GM18517 (cell line): ENCODE measurements at regions not wholly inside any gene's neighbourhood (a gene's known extent, or its start where the extent isn't known, plus 50 kb on each side); places are given as distances from the start of the nearest gene placed in this dataset.
"Not testable (repeated sequence)": the region's sequence is repeated elsewhere in the genome, so short reads cannot be mapped to it uniquely, and the experiment has no call there.

Source experiments
- ATAC-seq: cut with Tn5 transposase; IDR thresholded peaks from one replicate; pipeline ENCODE4 v1.9.1; 2021; ENCODE audit warnings: mild to moderate bottlenecking, moderate library complexity; ENCODE audit not compliant: unreplicated experiment

- no peak for ATAC-seq
Observed at GRCh38 chr15:62270216-62270921, 105.3 kb upstream of the C2CD4B start.

GRCh38 chr15:62272290-62272689 lies 107.2 kb upstream of the C2CD4B start:
- ATAC-seq, result no peak

- ATAC-seq, result no peak
Observed at GRCh38 chr15:62275831-62276230, 110.7 kb upstream of the C2CD4B start.

- no peak for ATAC-seq
Observed at GRCh38 chr15:62277816-62278394, 112.8 kb upstream of the C2CD4B start.

- no peak for ATAC-seq
Observed at GRCh38 chr15:62278534-62278933, 113.4 kb upstream of the C2CD4B start.

GRCh38 chr15:62279041-62279440 lies 114.0 kb upstream of the C2CD4B start:
- no peak for ATAC-seq

GRCh38 chr15:62280625-62281024 lies 115.5 kb upstream of the C2CD4B start:
- no peak for ATAC-seq

GRCh38 chr15:62281801-62282200 lies 116.7 kb upstream of the C2CD4B start:
- ATAC-seq, result not testable (repeated sequence)

GRCh38 chr15:62287066-62287857 lies 122.2 kb upstream of the C2CD4B start:
- no peak for ATAC-seq

GRCh38 chr15:62288361-62289017 lies 123.4 kb upstream of the C2CD4B start:
- no peak for ATAC-seq

GRCh38 chr15:62291262-62291661 lies 126.2 kb upstream of the C2CD4B start:
- no peak for ATAC-seq

GRCh38 chr15:62296756-62297507 lies 131.8 kb upstream of the C2CD4B start:
- ATAC-seq, result no peak

GRCh38 chr15:62297522-62297921 lies 132.4 kb upstream of the C2CD4B start:
- no peak for ATAC-seq

GRCh38 chr15:62297933-62298332 lies 132.8 kb upstream of the C2CD4B start:
- ATAC-seq, result no peak

GRCh38 chr15:62298811-62299210 lies 133.7 kb upstream of the C2CD4B start:
- ATAC-seq, result no peak

GRCh38 chr15:62299541-62299940 lies 134.5 kb upstream of the C2CD4B start:
- no peak for ATAC-seq

- no peak for ATAC-seq
Observed at GRCh38 chr15:62301993-62302675, 137.0 kb upstream of the C2CD4B start.

GRCh38 chr15:62306851-62307504 lies 141.9 kb upstream of the C2CD4B start:
- no peak for ATAC-seq

GRCh38 chr15:62307551-62307950 lies 142.5 kb upstream of the C2CD4B start:
- ATAC-seq, result no peak
